GM23338 (cell line): ENCODE measurements at regions not wholly inside any gene's neighbourhood (a gene's known extent, or its start where the extent isn't known, plus 50 kb on each side); places are given as distances from the start of the nearest gene placed in this dataset.

Experiments
- ATAC-seq: fragments of 200-7000 bp; cut with Tn5 transposase; 3 replicates; pipeline ENCODE4 v1.9.1; 2020
- DNase-seq: peaks from one replicate; pipeline ENCODE4 v3.0.0-alpha.2; 2015; ENCODE audit warnings: low spot score
- H2AFZ ChIP-seq: fragments of 200-600 bp; sonication (generic); 2 replicates; pipeline ENCODE4 v1.8.0; 2016; ENCODE audit warnings: antibody characterized with exemption, mild to moderate bottlenecking, moderate library complexity
- H3F3A ChIP-seq: fragments of 200-600 bp; sonication (generic); replicated peaks from 2 replicates; pipeline ENCODE4 v1.8.0; 2017; ENCODE audit warnings: antibody characterized with exemption, mixed run types, low read depth
- H3K27ac ChIP-seq: fragments of 200-600 bp; sonication (generic); 2 replicates; pipeline ENCODE4 v1.6.1; 2016; ENCODE audit warnings: low read depth
- H3K27me3 ChIP-seq: fragments of 200-600 bp; sonication (generic); 2 replicates; pipeline ENCODE4 v1.8.0; 2016; ENCODE audit warnings: mild to moderate bottlenecking, mixed run types, moderate library complexity; ENCODE audit not compliant: insufficient read depth
- H3K36me3 ChIP-seq: fragments of 200-600 bp; sonication (generic); 2 replicates; pipeline ENCODE4 v1.8.0; 2016; ENCODE audit warnings: mild to moderate bottlenecking; ENCODE audit not compliant: insufficient read depth
- H3K4me1 ChIP-seq: fragments of 200-600 bp; sonication (generic); 2 replicates; pipeline ENCODE4 v1.8.0; 2016; ENCODE audit warnings: mild to moderate bottlenecking, moderate library complexity; ENCODE audit not compliant: insufficient read depth
- H3K4me2 ChIP-seq: fragments of 200-600 bp; sonication (generic); 2 replicates; pipeline ENCODE4 v1.7.1; 2017; ENCODE audit warnings: mixed run types
- H3K4me3 ChIP-seq: fragments of 200-600 bp; sonication (generic); 2 replicates; pipeline ENCODE4 v1.6.1; 2016; ENCODE audit warnings: mixed run types
- H3K79me2 ChIP-seq: fragments of 200-600 bp; sonication (generic); replicated peaks from 2 replicates; pipeline ENCODE4 v1.8.0; 2017; ENCODE audit warnings: mild to moderate bottlenecking; ENCODE audit not compliant: insufficient read depth
- H3K9me2 ChIP-seq: fragments of 200-600 bp; sonication (generic); 2 replicates; pipeline ENCODE4 v1.8.0; 2017; ENCODE audit not compliant: insufficient read depth
- H4K20me1 ChIP-seq: fragments of 200-600 bp; sonication (generic); replicated peaks from 2 replicates; pipeline ENCODE4 v1.8.0; 2017; ENCODE audit warnings: mild to moderate bottlenecking; ENCODE audit not compliant: insufficient read depth
- H3K27ac Mint-ChIP-seq: 2 replicates; pipeline ENCODE4 v1.8.0; 2020; ENCODE audit warnings: inconsistent platforms, mild to moderate bottlenecking, moderate library complexity, mixed read lengths
- H3K27me3 Mint-ChIP-seq: 3 replicates; pipeline ENCODE4 v1.8.0; 2022; ENCODE audit warnings: low read depth, mild to moderate bottlenecking, moderate library complexity, mixed read lengths, inconsistent platforms; ENCODE audit not compliant: insufficient read depth, poor library complexity
- H3K36me3 Mint-ChIP-seq: 3 replicates; pipeline ENCODE4 v1.8.0; 2021; ENCODE audit warnings: low read depth, mild to moderate bottlenecking, inconsistent platforms, moderate library complexity, mixed read lengths
- H3K4me1 Mint-ChIP-seq: 3 replicates; pipeline ENCODE4 v1.8.0; 2020; ENCODE audit warnings: mild to moderate bottlenecking, inconsistent platforms, mixed read lengths
- H3K4me3 Mint-ChIP-seq: 3 replicates; pipeline ENCODE4 v1.8.0; 2021; ENCODE audit warnings: moderate library complexity, mild to moderate bottlenecking, inconsistent platforms, mixed read lengths
- H3K9me3 Mint-ChIP-seq: 3 replicates; pipeline ENCODE4 v1.8.0; 2020; ENCODE audit warnings: moderate library complexity, mild to moderate bottlenecking, inconsistent platforms, mixed read lengths
- ETS1 ChIP-seq: IDR thresholded peaks from 2 replicates; pipeline ENCODE4 v1.6.1; 2016; ENCODE audit warnings: antibody characterized with exemption
- EZH2 ChIP-seq: fragments of 200-600 bp; sonication (generic); IDR thresholded peaks from one replicate; pipeline ENCODE4 v1.8.0; 2017; ENCODE audit warnings: antibody characterized with exemption, mild to moderate bottlenecking, low read depth; ENCODE audit not compliant: unreplicated experiment
- JUNB ChIP-seq: IDR thresholded peaks from one replicate; pipeline ENCODE4 v1.6.1; 2016; ENCODE audit warnings: antibody characterized with exemption; ENCODE audit not compliant: unreplicated experiment
- NANOG ChIP-seq: IDR thresholded peaks from 2 replicates; pipeline ENCODE4 v1.6.1; 2016; ENCODE audit warnings: antibody characterized with exemption, borderline replicate concordance
- STAT1 ChIP-seq: IDR thresholded peaks from one replicate; pipeline ENCODE4 v1.6.1; 2016; ENCODE audit warnings: antibody characterized with exemption; ENCODE audit not compliant: unreplicated experiment
- ZNF462 ChIP-seq: fragments of 250-450 bp; sonication (Bioruptor Pico); IDR thresholded peaks from 2 replicates; pipeline ENCODE4 v1.5.0; 2020; ENCODE audit warnings: mild to moderate bottlenecking, moderate library complexity

DNA sequence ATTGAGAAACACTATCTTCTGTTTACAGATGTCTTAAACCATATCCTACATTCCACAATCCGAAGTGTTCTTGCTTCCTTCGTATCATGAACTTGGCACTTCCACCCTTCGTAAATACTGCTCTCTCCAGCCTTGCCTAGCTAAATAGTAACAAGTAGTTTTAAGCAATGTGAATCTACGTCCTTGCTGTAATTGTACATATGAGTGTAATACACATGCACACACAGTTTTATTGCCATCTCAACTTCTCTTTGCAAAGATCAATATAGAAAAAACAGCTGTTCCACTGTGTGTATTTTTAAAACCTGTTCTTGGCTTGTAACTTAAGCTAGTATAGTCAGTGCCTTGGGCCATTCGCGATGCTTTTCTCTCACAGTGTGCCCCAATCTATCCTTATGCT lies 1524.7 kb downstream of the GRIK2 start (continued):
- no peak for TF ChIP-seq ZNF462 (CRISPR knock-in tag)
- TF ChIP-seq EZH2, result no peak
- TF ChIP-seq JUNB, result no peak
- no peak for TF ChIP-seq STAT1

GRCh38 chr6:102911571-102911970 lies 1518.1 kb downstream of the GRIK2 start:
- Histone ChIP-seq H3K9me2 (no peaks in the 10 kb centered on the region), H3K4me2 (no peak overlapping the region), H2AFZ (0 out of 2 replicates have a peak overlapping the region, but pooled peaks have one; percentile 38), H3K79me2 (no peaks in the 10 kb centered on the region), H3K27ac (no peak overlapping the region), H3F3A (no peaks in the 10 kb centered on the region), H3K36me3 (no peaks in the 10 kb centered on the region), H3K4me1 (peaks cover 3% of the 10 kb centered on the region; the same call in 1 of the 2 replicates), H3K27me3 (no peaks in the 10 kb centered on the region), H4K20me1 (no peaks in the 10 kb centered on the region), H3K4me3 (no peak overlapping the region)
- H3K4me1 Mint-ChIP-seq, result peaks cover 4% of the 10 kb centered on the region; the same call in 1 of the 3 replicates
- ATAC-seq (peak; percentile 42; the same call in 2 of the 3 replicates), DNase-seq (no peak)
- H3K9me3 Mint-ChIP-seq, result peaks cover 5% of the 10 kb centered on the region; the same call in 2 of the 3 replicates
- no peak overlapping the region for H3K4me3 Mint-ChIP-seq
- no peaks in the 10 kb centered on the region; the same call in 2 of the 3 replicates for H3K36me3 Mint-ChIP-seq
- H3K27ac Mint-ChIP-seq, result no peak overlapping the region
- peaks cover 5% of the 10 kb centered on the region for H3K27me3 Mint-ChIP-seq
- TF ChIP-seq NANOG, result no peak
- TF ChIP-seq ETS1, result no peak
- no peak for TF ChIP-seq EZH2
- TF ChIP-seq ZNF462 (CRISPR knock-in tag), result no peak
- TF ChIP-seq STAT1, result no peak
